MCF 10A (cell line): ENCODE measurements at regions not wholly inside any gene's neighbourhood (a gene's known extent, or its start where the extent isn't known, plus 50 kb on each side); places are given as distances from the start of the nearest gene placed in this dataset.

Source experiments
- BruUV-seq: library from RNA; stranded (reverse); fragments of 400-500 nt; replicated peaks from 2 replicates; lab custom pipeline; 2021; lab: Mats Ljungman, UMichigan
- CTCF ChIA-PET: fragments of 300-600 bp; sonication (Branson Sonifier 250); formaldehyde crosslinking; extraction: SDS; loops from one replicate; lab custom pipeline; 2021; ENCODE audit warnings: antibody characterized with exemption, inconsistent platforms; lab: Yijun Ruan, JAX
- POLR2A ChIA-PET: fragments of 300-600, 350-650 bp; sonication (Branson Sonifier 250); formaldehyde crosslinking; extraction: SDS; loops from one replicate; lab custom pipeline; 2020; ENCODE audit warnings: antibody characterized with exemption, inconsistent platforms; lab: Yijun Ruan, JAX
- DNase-seq: peaks from one replicate; pipeline ENCODE4 v3.0.0-alpha.2; 2018; ENCODE audit not compliant: unreplicated experiment
- H3K27ac Mint-ChIP-seq: one replicate; pipeline ENCODE4 v1.8.0; 2022; ENCODE audit warnings: mild to moderate bottlenecking, low read depth, mixed read lengths; ENCODE audit not compliant: unreplicated experiment
- H3K27me3 Mint-ChIP-seq: one replicate; pipeline ENCODE4 v1.8.0; 2022; ENCODE audit warnings: mixed read lengths; ENCODE audit not compliant: insufficient read depth, unreplicated experiment
- H3K36me3 Mint-ChIP-seq: one replicate; pipeline ENCODE4 v1.8.0; 2022; ENCODE audit warnings: mild to moderate bottlenecking, moderate library complexity, mixed read lengths; ENCODE audit not compliant: insufficient read depth, unreplicated experiment
- H3K4me1 Mint-ChIP-seq: one replicate; pipeline ENCODE4 v1.8.0; 2022; ENCODE audit warnings: mixed read lengths; ENCODE audit not compliant: insufficient read depth, unreplicated experiment
- H3K4me3 Mint-ChIP-seq: one replicate; pipeline ENCODE4 v1.8.0; 2022; ENCODE audit warnings: mild to moderate bottlenecking, moderate library complexity, mixed read lengths; ENCODE audit not compliant: unreplicated experiment
- H3K9me3 Mint-ChIP-seq: one replicate; pipeline ENCODE4 v1.8.0; 2022; ENCODE audit warnings: mixed read lengths; ENCODE audit not compliant: unreplicated experiment
- CTCF ChIP-seq: fragments of 200-600 bp; IDR thresholded peaks from one replicate; pipeline ENCODE4 v1.8.0; 2022; ENCODE audit warnings: antibody characterized with exemption, mild to moderate bottlenecking; ENCODE audit not compliant: unreplicated experiment
- intact Hi-C: fragments of 100-400 bp; cut with micrococcal nuclease; formaldehyde crosslinking; loops from 2 replicates; pipeline ENCODE4 v1.14.1; 2022

- Mint-ChIP-seq H3K27me3 (no peaks in the 10 kb centered on the region), H3K4me3 (no peak overlapping the region), H3K36me3 (no peaks in the 10 kb centered on the region), H3K27ac (no peak overlapping the region), H3K4me1 (no peaks in the 10 kb centered on the region), H3K9me3 (peaks cover 14% of the 10 kb centered on the region)
- intact Hi-C loops = no loop called here
- ChIA-PET POLR2A (interaction anchor here (0.6 kb wide), 1 partner anchor 11 kb away, joined by 3 read pairs; no protein-coding TSS in a partner anchor), CTCF (interaction anchor here (0.6 to 1.1 kb wide), 3 partner anchors 10 to 749 kb away, joined by 3 to 4 read pairs (median 3); no protein-coding TSS in a partner anchor)
- BruUV-seq = no TSS peak
- DNase-seq = no peak
- TF ChIP-seq CTCF = no peak
These were observed 71.4 kb upstream of the PREP start for GRCh38 chr6:105474234-105474633.

GRCh38 chr6:105469946-105470345 is 67.1 kb upstream of the PREP start:
- intact Hi-C loops = no loop called here
- Mint-ChIP-seq H3K4me1 (no peaks in the 10 kb centered on the region), H3K9me3 (peaks cover 22% of the 10 kb centered on the region), H3K27ac (no peak overlapping the region), H3K36me3 (no peaks in the 10 kb centered on the region), H3K27me3 (no peaks in the 10 kb centered on the region), H3K4me3 (no peak overlapping the region)
- ChIA-PET CTCF (no interaction called here), POLR2A (no interaction called here)
- no TSS peak for BruUV-seq
- no peak for TF ChIP-seq CTCF
- no peak for DNase-seq

DNA sequence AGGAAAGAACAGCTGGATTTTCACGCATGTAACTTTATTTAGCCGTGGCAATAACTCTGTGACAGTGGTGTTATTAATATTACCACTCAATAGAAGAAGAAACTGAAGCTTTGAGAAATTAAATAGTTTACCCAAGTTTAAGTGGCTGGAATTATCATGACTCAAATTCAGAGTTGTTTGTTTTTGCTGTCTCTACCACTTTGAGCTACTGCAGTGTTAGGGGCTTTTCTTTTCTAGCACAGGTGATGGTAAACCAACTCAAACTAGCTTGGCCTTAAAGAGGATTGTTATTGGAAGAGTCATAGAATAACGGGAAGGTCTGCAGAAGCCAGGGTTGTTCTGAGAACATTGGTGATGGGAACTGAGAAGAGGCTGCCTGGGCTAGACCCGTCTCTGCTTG is 66.0 kb upstream of the PREP start:
- no peak overlapping the region for H3K4me3 Mint-ChIP-seq
- intact Hi-C loops = no loop called here
- POLR2A ChIA-PET = no interaction called here

DNA sequence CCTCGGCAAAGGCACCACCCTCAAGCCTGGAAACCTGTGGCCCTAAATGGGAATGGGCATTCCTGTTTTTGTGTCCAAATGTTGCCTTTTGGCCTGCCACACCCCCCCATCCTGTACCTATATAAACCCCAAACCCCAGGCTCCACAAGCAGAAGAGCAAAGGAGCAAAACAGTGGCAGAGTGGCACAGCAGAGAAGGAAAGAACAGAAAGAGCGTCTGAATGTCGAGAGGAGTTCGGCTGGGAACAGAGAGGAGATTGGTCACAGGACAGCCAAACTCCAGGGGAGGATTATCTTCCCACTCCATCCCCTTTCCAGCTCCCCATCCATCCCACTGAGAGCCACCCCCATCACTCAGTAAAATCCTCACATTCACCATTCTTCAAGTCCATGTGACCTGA is 58.0 kb upstream of the PREP start:
- Mint-ChIP-seq H3K27ac (no peak overlapping the region), H3K36me3 (no peaks in the 10 kb centered on the region), H3K27me3 (no peaks in the 10 kb centered on the region), H3K4me3 (no peak overlapping the region), H3K9me3 (peaks cover 19% of the 10 kb centered on the region), H3K4me1 (peaks cover 22% of the 10 kb centered on the region)
- intact Hi-C loops = no loop called here
- ChIA-PET POLR2A (interaction anchor here (0.7 kb wide), 1 partner anchor 518 kb away, joined by 3 read pairs; no protein-coding TSS in a partner anchor), CTCF (interaction anchor here (0.6 to 1.4 kb wide), 2 partner anchors 29 to 1475 kb away, joined by 4 read pairs; no protein-coding TSS in a partner anchor)
- no peak for DNase-seq
- BruUV-seq = no TSS peak
- no peak for TF ChIP-seq CTCF

More for the DNA sequence above, 66.0 kb upstream of the PREP start:
- Mint-ChIP-seq H3K4me1 (no peaks in the 10 kb centered on the region), H3K27ac (no peak overlapping the region), H3K9me3 (peaks cover 33% of the 10 kb centered on the region), H3K27me3 (no peaks in the 10 kb centered on the region), H3K36me3 (no peaks in the 10 kb centered on the region)
- no peak for DNase-seq
- BruUV-seq = no TSS peak
- TF ChIP-seq CTCF = no peak
- CTCF ChIA-PET = interaction anchor here (0.6 to 0.8 kb wide), 2 partner anchors 45 to 755 kb away, joined by 3 to 5 read pairs; no protein-coding TSS in a partner anchor
